Activated CD4-positive, alpha-beta T cell treated with anti-CD3 and anti-CD28 coated beads, Interleukin-2, amount 10 ng/mL, durations not matched to agents 24 days and 14 days (primary cell): ENCODE measurements at regions not wholly inside any gene's neighbourhood (a gene's known extent, or its start where the extent isn't known, plus 50 kb on each side); places are given as distances from the start of the nearest gene placed in this dataset.
"Not testable (repeated sequence)": the region's sequence is repeated elsewhere in the genome, so short reads cannot be mapped to it uniquely, and the experiment has no call there.

Experiments used
- DNase-seq: peaks from one replicate; pipeline ENCODE4 v3.0.0; 2022
- H3K27ac Mint-ChIP-seq: one replicate; pipeline ENCODE4 v1.8.0; 2022; ENCODE audit warnings: mild to moderate bottlenecking, mixed read lengths
- H3K27me3 Mint-ChIP-seq: one replicate; pipeline ENCODE4 v1.8.0; 2022; ENCODE audit warnings: mixed read lengths
- H3K36me3 Mint-ChIP-seq: one replicate; pipeline ENCODE4 v1.8.0; 2022; ENCODE audit warnings: low read depth, mild to moderate bottlenecking, mixed read lengths
- H3K4me1 Mint-ChIP-seq: one replicate; pipeline ENCODE4 v1.8.0; 2021; ENCODE audit warnings: mixed read lengths
- H3K4me3 Mint-ChIP-seq: one replicate; pipeline ENCODE4 v1.8.0; 2022; ENCODE audit warnings: mild to moderate bottlenecking, moderate library complexity, mixed read lengths
- H3K9me3 Mint-ChIP-seq: one replicate; pipeline ENCODE4 v1.8.0; 2021; ENCODE audit warnings: mixed read lengths
- intact Hi-C: fragments of 100-400 bp; cut with micrococcal nuclease; formaldehyde crosslinking; loops from one replicate; pipeline ENCODE4 v1.15.1; 2023

- Mint-ChIP-seq H3K27me3 (no peaks in the 10 kb centered on the region), H3K4me3 (no peak overlapping the region), H3K9me3 (no peaks in the 10 kb centered on the region), H3K27ac (no peak overlapping the region), H3K36me3 (no peaks in the 10 kb centered on the region), H3K4me1 (no peaks in the 10 kb centered on the region)
- intact Hi-C loops = no loop called here
- DNase-seq = no peak
Observed at GRCh38 chr18:43970656-43971055, 693.4 kb upstream of the SYT4 start.

DNA sequence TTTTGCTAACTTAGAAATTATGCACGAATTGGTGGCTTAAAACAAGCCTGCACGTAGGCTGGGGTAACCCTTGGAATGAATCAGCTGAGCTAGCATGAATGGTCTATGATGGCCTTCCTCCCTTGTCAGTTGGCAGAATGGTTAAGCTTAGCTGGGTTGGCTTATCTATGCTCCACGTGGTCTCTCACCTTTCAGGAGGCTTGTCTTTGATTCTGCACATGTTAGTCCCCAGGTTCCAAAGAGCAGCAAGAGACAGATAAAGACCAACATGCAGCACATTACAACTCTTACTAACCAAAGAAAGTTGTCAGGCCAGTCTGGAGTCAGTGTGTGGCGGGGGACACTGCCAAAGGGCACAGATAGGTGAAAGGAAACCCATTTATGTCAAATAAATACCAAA, 700.9 kb upstream of the SYT4 start:
- Mint-ChIP-seq H3K27ac (no peak overlapping the region), H3K4me3 (no peak overlapping the region), H3K36me3 (no peaks in the 10 kb centered on the region), H3K27me3 (no peaks in the 10 kb centered on the region), H3K9me3 (peaks cover 7% of the 10 kb centered on the region), H3K4me1 (no peaks in the 10 kb centered on the region)
- no peak for DNase-seq
- intact Hi-C loops = no loop called here

GRCh38 chr18:43982582-43982981, 698.1 kb upstream of the SETBP1 start:
- Mint-ChIP-seq H3K4me3 (no peak overlapping the region), H3K27ac (no peak overlapping the region)
- intact Hi-C loops = no loop called here

GRCh38 chr18:43987061-43987460, 693.6 kb upstream of the SETBP1 start:
- H3K27ac Mint-ChIP-seq, DNase-seq, H3K4me3 Mint-ChIP-seq, H3K4me1 Mint-ChIP-seq, H3K36me3 Mint-ChIP-seq, intact Hi-C loops, H3K27me3 Mint-ChIP-seq: not testable (repeated sequence)
- H3K9me3 Mint-ChIP-seq = peaks cover 11% of the 10 kb centered on the region

More at GRCh38 chr18:43982582-43982981, 698.1 kb upstream of the SETBP1 start:
- Mint-ChIP-seq H3K9me3 (peaks cover 11% of the 10 kb centered on the region), H3K4me1 (no peaks in the 10 kb centered on the region), H3K27me3 (no peaks in the 10 kb centered on the region), H3K36me3 (no peaks in the 10 kb centered on the region)
- no peak for DNase-seq

GRCh38 chr18:43992741-43993140, 687.9 kb upstream of the SETBP1 start:
- Mint-ChIP-seq H3K9me3 (no peaks in the 10 kb centered on the region), H3K27ac (no peak overlapping the region), H3K36me3 (no peaks in the 10 kb centered on the region), H3K4me1 (no peaks in the 10 kb centered on the region), H3K27me3 (no peaks in the 10 kb centered on the region), H3K4me3 (no peak overlapping the region)
- no peak for DNase-seq
- intact Hi-C loops = no loop called here

GRCh38 chr18:43994381-43994780, 686.3 kb upstream of the SETBP1 start:
- no peak for DNase-seq
- Mint-ChIP-seq H3K36me3 (no peaks in the 10 kb centered on the region), H3K4me1 (no peaks in the 10 kb centered on the region), H3K4me3 (no peak overlapping the region), H3K27ac (no peak overlapping the region), H3K9me3 (no peaks in the 10 kb centered on the region), H3K27me3 (no peaks in the 10 kb centered on the region)
- intact Hi-C loops = no loop called here

GRCh38 chr18:44013871-44014270, 666.8 kb upstream of the SETBP1 start:
- no peak overlapping the region for H3K4me3 Mint-ChIP-seq

DNA sequence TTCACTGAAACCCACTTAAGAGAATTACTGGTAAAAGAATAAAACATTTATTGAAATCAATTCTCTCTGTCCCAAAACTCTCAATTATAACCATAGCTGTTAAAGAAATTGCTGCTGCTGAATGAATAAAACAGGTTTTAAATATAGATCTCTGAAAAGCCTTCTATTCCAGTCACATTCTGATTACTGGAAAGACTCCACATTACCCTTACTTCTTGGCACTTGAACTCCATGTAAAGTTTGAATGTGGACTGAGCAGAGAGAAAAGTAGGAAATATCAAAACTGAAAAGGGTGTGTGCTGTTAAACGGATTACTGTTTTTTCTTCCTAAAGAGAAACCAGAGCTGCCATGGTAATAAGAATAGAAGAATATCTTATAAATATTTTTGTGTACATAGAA, 655.3 kb upstream of the SETBP1 start:
- Mint-ChIP-seq H3K9me3 (no peaks in the 10 kb centered on the region), H3K4me1 (no peaks in the 10 kb centered on the region), H3K27ac (no peak overlapping the region), H3K36me3 (no peaks in the 10 kb centered on the region), H3K4me3 (no peak overlapping the region), H3K27me3 (no peaks in the 10 kb centered on the region)
- DNase-seq = no peak
- intact Hi-C loops = no loop called here

More at GRCh38 chr18:44013871-44014270, 666.8 kb upstream of the SETBP1 start:
- H3K27me3 Mint-ChIP-seq = no peaks in the 10 kb centered on the region
- DNase-seq = no peak
- no peak overlapping the region for H3K27ac Mint-ChIP-seq
- no peaks in the 10 kb centered on the region for H3K36me3 Mint-ChIP-seq
- H3K9me3 Mint-ChIP-seq = peaks cover under 1% of the 10 kb centered on the region
- H3K4me1 Mint-ChIP-seq = no peaks in the 10 kb centered on the region
- intact Hi-C loops = no loop called here

GRCh38 chr18:44028109-44028508, 652.6 kb upstream of the SETBP1 start:
- no peak overlapping the region for H3K4me3 Mint-ChIP-seq
- DNase-seq = no peak
- no peak overlapping the region for H3K27ac Mint-ChIP-seq
- H3K27me3 Mint-ChIP-seq = no peaks in the 10 kb centered on the region
- H3K9me3 Mint-ChIP-seq = no peaks in the 10 kb centered on the region
- H3K36me3 Mint-ChIP-seq = no peaks in the 10 kb centered on the region
- no peaks in the 10 kb centered on the region for H3K4me1 Mint-ChIP-seq
- intact Hi-C loops = no loop called here

GRCh38 chr18:44031063-44031462, 649.6 kb upstream of the SETBP1 start:
- no peak for DNase-seq
- intact Hi-C loops = no loop called here
- Mint-ChIP-seq H3K27me3 (no peaks in the 10 kb centered on the region), H3K27ac (no peak overlapping the region), H3K36me3 (no peaks in the 10 kb centered on the region), H3K4me1 (no peaks in the 10 kb centered on the region), H3K4me3 (no peak overlapping the region), H3K9me3 (no peaks in the 10 kb centered on the region)

- DNase-seq = no peak
- Mint-ChIP-seq H3K4me3 (no peak overlapping the region), H3K9me3 (no peaks in the 10 kb centered on the region), H3K27me3 (no peaks in the 10 kb centered on the region), H3K36me3 (no peaks in the 10 kb centered on the region), H3K4me1 (no peaks in the 10 kb centered on the region), H3K27ac (no peak overlapping the region)
- intact Hi-C loops = no loop called here
Observed at GRCh38 chr18:44033144-44033701, 647.5 kb upstream of the SETBP1 start.

DNA sequence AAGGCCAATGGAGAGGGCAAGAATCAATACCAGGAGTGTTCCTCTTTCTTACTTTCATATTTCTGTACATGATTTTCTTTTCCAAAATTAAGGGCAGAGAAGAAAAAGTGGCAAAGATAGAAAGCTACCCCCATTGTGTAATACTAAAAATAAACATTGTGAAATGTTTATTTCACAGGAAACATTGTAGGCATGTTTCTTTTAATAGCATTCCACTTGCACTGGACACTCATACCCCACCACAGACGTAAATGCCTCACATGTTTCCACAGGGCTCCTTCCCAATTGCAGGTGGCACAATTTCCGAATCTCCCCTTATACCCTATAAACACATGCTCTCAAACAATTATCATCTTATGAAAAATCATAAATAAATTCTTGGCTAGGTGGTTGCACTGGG, 645.1 kb upstream of the SETBP1 start:
- H3K27ac Mint-ChIP-seq = no peak overlapping the region
- no peaks in the 10 kb centered on the region for H3K27me3 Mint-ChIP-seq
- no peak for DNase-seq
- H3K9me3 Mint-ChIP-seq = no peaks in the 10 kb centered on the region
- H3K36me3 Mint-ChIP-seq = no peaks in the 10 kb centered on the region
- H3K4me1 Mint-ChIP-seq = no peaks in the 10 kb centered on the region
- intact Hi-C loops = no loop called here
- no peak overlapping the region for H3K4me3 Mint-ChIP-seq

DNA sequence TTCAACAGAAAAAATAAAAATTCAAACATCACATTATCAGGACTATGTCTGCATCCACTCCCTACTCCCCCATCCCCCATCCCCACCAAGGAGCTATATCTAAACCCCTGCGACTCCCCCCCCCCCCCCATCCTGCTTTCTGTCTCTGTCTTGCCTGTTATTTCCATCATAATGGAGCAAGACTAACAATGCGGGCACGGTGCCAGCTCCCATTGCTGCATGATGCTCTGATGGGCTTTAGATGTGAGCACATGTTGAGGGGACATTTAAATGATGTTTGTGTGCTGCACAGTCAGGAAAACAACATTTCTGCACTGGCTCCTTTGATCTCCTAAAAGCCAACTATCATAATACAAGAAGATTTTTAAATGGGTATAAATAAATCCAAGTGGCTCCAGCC, 644.2 kb upstream of the SETBP1 start:
- Mint-ChIP-seq H3K4me3 (no peak overlapping the region), H3K27me3 (no peaks in the 10 kb centered on the region), H3K27ac (no peak overlapping the region), H3K4me1 (no peaks in the 10 kb centered on the region), H3K36me3 (no peaks in the 10 kb centered on the region), H3K9me3 (no peaks in the 10 kb centered on the region)
- no peak for DNase-seq
- intact Hi-C loops = no loop called here

DNA sequence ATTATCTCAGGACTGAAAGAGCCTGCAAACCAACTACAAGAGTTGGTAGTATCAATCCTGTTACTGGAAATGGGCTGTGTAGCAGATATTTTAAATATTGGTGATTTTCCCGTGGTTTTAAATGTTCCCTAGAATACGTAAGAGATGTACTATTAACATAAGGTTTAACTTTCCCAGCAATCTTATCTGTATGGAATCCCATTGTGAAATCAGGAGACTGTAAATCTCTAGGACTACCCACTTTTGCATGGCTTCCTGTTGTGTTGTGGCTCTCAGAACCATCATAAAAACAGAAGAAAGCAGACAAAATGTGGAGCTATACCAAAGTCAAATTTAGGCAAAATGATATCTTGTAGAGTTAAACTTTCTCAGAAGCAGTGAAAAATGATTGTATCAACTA, 641.5 kb upstream of the SETBP1 start:
- H3K4me3 Mint-ChIP-seq = no peak overlapping the region
- H3K27me3 Mint-ChIP-seq = no peaks in the 10 kb centered on the region
- H3K36me3 Mint-ChIP-seq = no peaks in the 10 kb centered on the region
- H3K9me3 Mint-ChIP-seq = no peaks in the 10 kb centered on the region
- no peaks in the 10 kb centered on the region for H3K4me1 Mint-ChIP-seq
- intact Hi-C loops = no loop called here
- no peak for DNase-seq
- no peak overlapping the region for H3K27ac Mint-ChIP-seq

GRCh38 chr18:44039826-44040225, 640.9 kb upstream of the SETBP1 start:
- Mint-ChIP-seq H3K9me3 (no peaks in the 10 kb centered on the region), H3K4me3 (no peak overlapping the region), H3K27ac (no peak overlapping the region), H3K27me3 (no peaks in the 10 kb centered on the region), H3K36me3 (no peaks in the 10 kb centered on the region), H3K4me1 (no peaks in the 10 kb centered on the region)
- DNase-seq = no peak
- intact Hi-C loops = no loop called here
